H1 (cell line): ENCODE measurements at regions not wholly inside any gene's neighbourhood (a gene's known extent, or its start where the extent isn't known, plus 50 kb on each side); places are given as distances from the start of the nearest gene placed in this dataset.

Experiments used
- CBX5 ChIP-seq: fragments of 300-800, 300-1000 bp; sonication (generic); IDR thresholded peaks from 2 replicates; pipeline ENCODE4 v1.7.1; 2016; ENCODE audit warnings: antibody characterized with exemption, low read length, low read depth
- EZH2 ChIP-seq: fragments of 200-600 bp; sonication (generic); IDR thresholded peaks from 2 replicates; pipeline ENCODE4 v1.7.1; 2012; ENCODE audit warnings: low read depth, mild to moderate bottlenecking, moderate library complexity, low read length, inconsistent platforms; ENCODE audit not compliant: severe bottlenecking
- TF ChIP-seq, protein P1 (sequence below): IDR thresholded peaks from 2 replicates; pipeline ENCODE4 v1.6.1; 2012; ENCODE audit warnings: low read length, inconsistent platforms

GRCh38 chr2:67686254-67686653, 289.1 kb downstream of the ETAA1 start (continued):
- TF ChIP-seq, protein P1, sequence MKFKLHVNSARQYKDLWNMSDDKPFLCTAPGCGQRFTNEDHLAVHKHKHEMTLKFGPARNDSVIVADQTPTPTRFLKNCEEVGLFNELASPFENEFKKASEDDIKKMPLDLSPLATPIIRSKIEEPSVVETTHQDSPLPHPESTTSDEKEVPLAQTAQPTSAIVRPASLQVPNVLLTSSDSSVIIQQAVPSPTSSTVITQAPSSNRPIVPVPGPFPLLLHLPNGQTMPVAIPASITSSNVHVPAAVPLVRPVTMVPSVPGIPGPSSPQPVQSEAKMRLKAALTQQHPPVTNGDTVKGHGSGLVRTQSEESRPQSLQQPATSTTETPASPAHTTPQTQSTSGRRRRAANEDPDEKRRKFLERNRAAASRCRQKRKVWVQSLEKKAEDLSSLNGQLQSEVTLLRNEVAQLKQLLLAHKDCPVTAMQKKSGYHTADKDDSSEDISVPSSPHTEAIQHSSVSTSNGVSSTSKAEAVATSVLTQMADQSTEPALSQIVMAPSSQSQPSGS: no peak
- TF ChIP-seq EZH2: no peak
- no peak for TF ChIP-seq CBX5
